CD14-positive monocyte (primary cell): ENCODE measurements at regions not wholly inside any gene's neighbourhood (a gene's known extent, or its start where the extent isn't known, plus 50 kb on each side); places are given as distances from the start of the nearest gene placed in this dataset.

Experiments used
- DNase-seq, 3 donors: peaks; one replicate each; pipeline ENCODE4 v3.0.0-alpha.2; 2011 to 2022
- H2AFZ ChIP-seq: 2 replicates; pipeline ENCODE4 v1.6.0; 2012; ENCODE audit warnings: mild to moderate bottlenecking, low read depth, low read length, inconsistent platforms; ENCODE audit not compliant: insufficient read depth, poor library complexity, severe bottlenecking
- H3K27ac ChIP-seq, 2 donors: 1 replicate in 1 of 2; 2 replicates in 1 of 2; pipeline ENCODE4 v1.5.1; 2012 to 2013; ENCODE audit warnings: low read length in 2 of 2, control low read depth in 1 of 2, inconsistent platforms in 1 of 2, low read depth in 1 of 2, mild to moderate bottlenecking in 1 of 2
- H3K27me3 ChIP-seq, 2 donors: one replicate each; pipeline versions ENCODE4 v1.6.0 to v1.6.1; 2011 to 2013; ENCODE audit warnings: low read length in 2 of 2; ENCODE audit not compliant: control insufficient read depth in 2 of 2, insufficient read depth in 2 of 2
- H3K36me3 ChIP-seq, 2 donors: replicated peaks in 1 of 2; 1 replicate in 1 of 2; 2 replicates in 1 of 2; pipeline versions ENCODE4 v1.5.1 to v1.6.1; 2012 to 2013; ENCODE audit warnings: low read length in 2 of 2, control low read depth in 1 of 2, inconsistent platforms in 1 of 2, mild to moderate bottlenecking in 1 of 2; ENCODE audit not compliant: insufficient read depth in 2 of 2, control insufficient read depth in 1 of 2
- H3K4me1 ChIP-seq, 2 donors: 1 replicate in 1 of 2; 2 replicates in 1 of 2; pipeline versions ENCODE4 v1.5.1 to v1.6.1; 2012 to 2013; ENCODE audit warnings: low read length in 2 of 2, control low read depth in 1 of 2, inconsistent platforms in 1 of 2, mild to moderate bottlenecking in 1 of 2, moderate library complexity in 1 of 2; ENCODE audit not compliant: insufficient read depth in 2 of 2, control insufficient read depth in 1 of 2
- H3K4me2 ChIP-seq: replicated peaks from 2 replicates; pipeline ENCODE3; 2012; ENCODE audit warnings: low read length, moderate library complexity, mild to moderate bottlenecking; ENCODE audit not compliant: poor library complexity, severe bottlenecking; ENCODE audit errors: extremely low read depth
- H3K4me3 ChIP-seq, 3 experiments: fragments of 200-600 bp in 1 of 3; sonication (generic) in 1 of 3; replicated peaks in 1 of 3; 1 replicate in 2 of 3; 2 replicates in 1 of 3; pipeline ENCODE4 v1.5.1; 2011 to 2013; ENCODE audit warnings: low read length in 3 of 3, mild to moderate bottlenecking in 3 of 3, control low read depth in 2 of 3, low read depth in 2 of 3, inconsistent platforms in 1 of 3, moderate library complexity in 1 of 3
- H3K79me2 ChIP-seq: 2 replicates; pipeline ENCODE4 v1.6.0; 2012; ENCODE audit warnings: mild to moderate bottlenecking, control low read depth, inconsistent platforms, low read length, moderate library complexity; ENCODE audit not compliant: insufficient read depth
- H3K9ac ChIP-seq: 2 replicates; pipeline ENCODE4 v1.6.0; 2017; ENCODE audit warnings: low read length, mild to moderate bottlenecking; ENCODE audit not compliant: insufficient read depth, poor library complexity, severe bottlenecking
- H3K9me3 ChIP-seq, 2 donors: replicated peaks in 1 of 2; 1 replicate in 1 of 2; 2 replicates in 1 of 2; pipeline versions ENCODE4 v1.5.1 to v1.6.1; 2012 to 2013; ENCODE audit warnings: low read length in 2 of 2, control low read depth in 1 of 2; ENCODE audit not compliant: control insufficient read depth in 1 of 2, insufficient read depth in 1 of 2
- H4K20me1 ChIP-seq: 2 replicates; pipeline ENCODE4 v1.6.0; 2012; ENCODE audit warnings: mild to moderate bottlenecking, low read length, control low read depth, moderate library complexity; ENCODE audit not compliant: insufficient read depth
- H3K27ac Mint-ChIP-seq, 7 donors: one replicate each; pipeline ENCODE4 v1.8.0; 2020; ENCODE audit warnings: mild to moderate bottlenecking in 7 of 7, mixed read lengths in 7 of 7, moderate library complexity in 6 of 7, inconsistent platforms in 2 of 7
- H3K27me3 Mint-ChIP-seq, 3 donors: one replicate each; pipeline ENCODE4 v1.8.0; 2021 to 2022; ENCODE audit warnings: low read depth in 3 of 3, mild to moderate bottlenecking in 3 of 3, mixed read lengths in 3 of 3, moderate library complexity in 3 of 3, inconsistent platforms in 1 of 3
- H3K36me3 Mint-ChIP-seq, 2 donors: one replicate each; pipeline ENCODE4 v1.8.0; 2020; ENCODE audit warnings: mixed read lengths in 2 of 2, inconsistent platforms in 1 of 2, mild to moderate bottlenecking in 1 of 2
- H3K4me1 Mint-ChIP-seq: one replicate; pipeline ENCODE4 v1.8.0; 2020; ENCODE audit warnings: mild to moderate bottlenecking, mixed read lengths
- H3K4me3 Mint-ChIP-seq, 2 donors: one replicate each; pipeline ENCODE4 v1.8.0; 2020; ENCODE audit warnings: mild to moderate bottlenecking in 2 of 2, mixed read lengths in 2 of 2, moderate library complexity in 1 of 2
- H3K9me3 Mint-ChIP-seq, 7 donors: one replicate each; pipeline ENCODE4 v1.8.0; 2020 to 2022; ENCODE audit warnings: mixed read lengths in 7 of 7, mild to moderate bottlenecking in 6 of 7, moderate library complexity in 6 of 7, inconsistent platforms in 2 of 7
- WGBS: methylation state at CpG from one replicate; pipeline ENCODE4 v1.1.5; 2013; ENCODE audit warnings: missing lambda C conversion rate; ENCODE audit not compliant: insufficient coverage; 5-methylcytosine and 5-hydroxymethylcytosine counted together
- intact Hi-C, 2 donors: fragments of 100-400 bp; cut with micrococcal nuclease; formaldehyde crosslinking; loops; one replicate each; pipeline versions ENCODE4 v1.15.0 to v1.15.1; 2023
- TF ChIP-seq, protein P1 (sequence below): fragments of 200-600 bp; IDR thresholded peaks from one replicate; pipeline ENCODE4 v1.8.0; 2022; ENCODE audit warnings: antibody characterized with exemption, mild to moderate bottlenecking

DNA sequence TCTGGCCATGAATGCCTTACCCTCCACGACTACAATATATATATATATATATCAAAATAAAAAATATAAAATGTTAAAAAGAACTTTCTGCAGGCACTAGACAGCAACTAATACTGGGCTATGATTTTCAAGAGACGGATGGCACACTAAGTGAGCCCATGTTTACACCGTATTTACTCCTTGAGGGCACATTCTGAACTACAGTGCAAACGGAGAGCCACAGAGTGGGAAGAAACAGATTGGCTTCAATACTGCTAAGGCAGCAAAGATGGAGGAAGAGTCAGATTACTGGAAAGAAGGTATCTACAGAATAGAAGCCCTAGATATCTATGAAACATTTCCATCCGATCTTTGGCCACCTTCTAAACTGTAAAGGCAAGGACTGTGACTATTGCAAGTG lies 330.3 kb downstream of the HTR1B start:
- 100% methylated on average over 3 of the region's 5 CpGs for WGBS
- no peaks in the 10 kb centered on the region for H3K27me3 Mint-ChIP-seq
- H3K36me3 Mint-ChIP-seq, result no peaks in the 10 kb centered on the region
- Histone ChIP-seq H3K4me2 (no peak overlapping the region), H3K27me3 (no peaks in the 10 kb centered on the region), H2AFZ (no peak overlapping the region), H3K9ac (no peak overlapping the region), H3K79me2 (no peaks in the 10 kb centered on the region), H3K4me3 (no peak overlapping the region), H3K9me3 (no peaks in the 10 kb centered on the region), H3K36me3 (no peaks in the 10 kb centered on the region), H4K20me1 (no peaks in the 10 kb centered on the region), H3K27ac (no peak overlapping the region), H3K4me1 (no peaks in the 10 kb centered on the region)
- H3K4me1 Mint-ChIP-seq, result no peaks in the 10 kb centered on the region
- peaks cover 0 to 4% (median 2%) of the 10 kb centered on the region in 7 donors for H3K9me3 Mint-ChIP-seq
- TF ChIP-seq, protein P1, sequence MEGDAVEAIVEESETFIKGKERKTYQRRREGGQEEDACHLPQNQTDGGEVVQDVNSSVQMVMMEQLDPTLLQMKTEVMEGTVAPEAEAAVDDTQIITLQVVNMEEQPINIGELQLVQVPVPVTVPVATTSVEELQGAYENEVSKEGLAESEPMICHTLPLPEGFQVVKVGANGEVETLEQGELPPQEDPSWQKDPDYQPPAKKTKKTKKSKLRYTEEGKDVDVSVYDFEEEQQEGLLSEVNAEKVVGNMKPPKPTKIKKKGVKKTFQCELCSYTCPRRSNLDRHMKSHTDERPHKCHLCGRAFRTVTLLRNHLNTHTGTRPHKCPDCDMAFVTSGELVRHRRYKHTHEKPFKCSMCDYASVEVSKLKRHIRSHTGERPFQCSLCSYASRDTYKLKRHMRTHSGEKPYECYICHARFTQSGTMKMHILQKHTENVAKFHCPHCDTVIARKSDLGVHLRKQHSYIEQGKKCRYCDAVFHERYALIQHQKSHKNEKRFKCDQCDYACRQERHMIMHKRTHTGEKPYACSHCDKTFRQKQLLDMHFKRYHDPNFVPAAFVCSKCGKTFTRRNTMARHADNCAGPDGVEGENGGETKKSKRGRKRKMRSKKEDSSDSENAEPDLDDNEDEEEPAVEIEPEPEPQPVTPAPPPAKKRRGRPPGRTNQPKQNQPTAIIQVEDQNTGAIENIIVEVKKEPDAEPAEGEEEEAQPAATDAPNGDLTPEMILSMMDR, result no peak
- intact Hi-C loops, result no loop called here
- no peak for DNase-seq
- no peak overlapping the region for H3K4me3 Mint-ChIP-seq
- H3K27ac Mint-ChIP-seq, result no peak overlapping the region

DNA sequence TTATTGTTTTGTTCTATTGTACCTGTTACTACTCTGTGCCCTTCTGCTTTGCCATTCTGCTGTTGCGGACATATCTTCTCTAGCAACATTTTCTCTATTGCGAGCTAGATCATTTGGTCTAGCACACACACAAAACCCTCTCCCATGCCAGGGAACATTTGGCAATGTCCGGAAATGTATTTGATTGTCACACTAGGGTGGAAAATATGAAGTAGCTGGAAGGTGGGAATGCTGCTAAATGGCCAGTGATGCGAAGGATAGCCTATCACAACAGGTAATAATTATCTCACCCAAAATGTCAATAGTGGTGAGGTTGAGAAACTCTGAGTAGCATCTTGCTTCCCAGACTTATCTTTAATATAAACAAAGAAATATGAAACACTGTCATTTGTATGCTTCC lies 331.9 kb downstream of the HTR1B start:
- no peak for DNase-seq
- intact Hi-C loops, result no loop called here
- Mint-ChIP-seq H3K4me3 (no peak overlapping the region), H3K9me3 (peaks cover 2 to 15% (median 5%) of the 10 kb centered on the region in 7 donors), H3K27me3 (no peaks in the 10 kb centered on the region), H3K36me3 (no peaks in the 10 kb centered on the region), H3K4me1 (no peaks in the 10 kb centered on the region), H3K27ac (no peak overlapping the region)
- H3K9me3 ChIP-seq, result no peaks in the 10 kb centered on the region
- no peak overlapping the region for H3K4me2 ChIP-seq
- no peak overlapping the region for H2AFZ ChIP-seq
- no peaks in the 10 kb centered on the region for H3K27me3 ChIP-seq
- no peak overlapping the region for H3K9ac ChIP-seq
- H3K79me2 ChIP-seq, result no peaks in the 10 kb centered on the region
- no CpG with 5 or more reads among the region's 4 CpGs for WGBS
- TF ChIP-seq, protein P1, result no peak
- H3K36me3 ChIP-seq, result no peaks in the 10 kb centered on the region
- H3K27ac ChIP-seq, result no peak overlapping the region
- no peaks in the 10 kb centered on the region for H4K20me1 ChIP-seq
- H3K4me1 ChIP-seq, result no peaks in the 10 kb centered on the region
- H3K4me3 ChIP-seq, result no peak overlapping the region
